GM12872 (cell line): ENCODE measurements at regions not wholly inside any gene's neighbourhood (a gene's known extent, or its start where the extent isn't known, plus 50 kb on each side); places are given as distances from the start of the nearest gene placed in this dataset.

Experiments used
- CTCF ChIP-seq: IDR thresholded peaks from 3 replicates; pipeline ENCODE4 v1.5.1; 2011; ENCODE audit warnings: low read depth, mild to moderate bottlenecking, low read length, moderate library complexity; ENCODE audit not compliant: insufficient read depth

GRCh38 chr12:91937009-91937408 lies 208.6 kb downstream of the BTG1 start:
- no peak for TF ChIP-seq CTCF

GRCh38 chr12:91935296-91935695 lies 210.3 kb downstream of the BTG1 start:
- no peak for TF ChIP-seq CTCF

GRCh38 chr12:91931111-91931510 lies 214.5 kb downstream of the BTG1 start:
- TF ChIP-seq CTCF: no peak

GRCh38 chr12:91928501-91928900 lies 217.1 kb downstream of the BTG1 start:
- TF ChIP-seq CTCF: no peak

DNA sequence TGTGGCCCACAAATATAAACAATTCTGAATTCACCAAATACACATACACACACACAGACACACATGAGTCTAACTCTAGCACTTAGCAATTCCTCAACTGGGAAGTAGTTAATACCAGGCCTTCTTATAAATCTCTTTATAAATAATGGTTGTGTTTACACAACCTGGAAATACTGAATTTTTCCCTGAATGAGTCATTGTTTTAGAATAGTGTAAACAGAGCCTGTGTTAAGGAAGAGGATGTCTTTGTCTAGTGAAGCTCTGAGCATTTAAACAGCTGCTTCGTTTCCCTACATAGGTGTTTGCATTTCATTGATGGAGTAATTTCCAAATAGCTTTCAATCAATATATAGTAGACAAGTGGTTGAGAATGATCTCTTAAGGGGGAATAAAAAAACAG lies 218.8 kb downstream of the BTG1 start:
- TF ChIP-seq CTCF: no peak

DNA sequence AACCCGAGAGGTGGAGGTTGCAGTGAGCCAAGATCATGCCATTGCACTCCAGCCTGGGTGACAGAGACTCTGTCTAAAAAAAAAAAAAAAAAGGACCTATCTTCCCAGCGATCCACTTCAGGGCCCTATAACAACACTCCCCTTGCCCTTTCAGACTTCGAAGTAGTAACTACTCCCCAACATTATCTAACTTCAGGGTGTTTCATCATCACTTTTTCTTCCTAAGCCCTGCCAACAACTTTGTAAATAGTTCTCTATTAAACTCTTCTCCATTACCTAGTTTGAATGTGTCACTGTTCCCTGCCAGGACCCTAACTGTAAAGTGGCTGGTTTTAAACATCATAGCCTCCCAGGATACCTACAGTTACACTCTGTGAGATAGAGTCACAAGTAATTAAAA lies 220.8 kb downstream of the BTG1 start:
- no peak for TF ChIP-seq CTCF

DNA sequence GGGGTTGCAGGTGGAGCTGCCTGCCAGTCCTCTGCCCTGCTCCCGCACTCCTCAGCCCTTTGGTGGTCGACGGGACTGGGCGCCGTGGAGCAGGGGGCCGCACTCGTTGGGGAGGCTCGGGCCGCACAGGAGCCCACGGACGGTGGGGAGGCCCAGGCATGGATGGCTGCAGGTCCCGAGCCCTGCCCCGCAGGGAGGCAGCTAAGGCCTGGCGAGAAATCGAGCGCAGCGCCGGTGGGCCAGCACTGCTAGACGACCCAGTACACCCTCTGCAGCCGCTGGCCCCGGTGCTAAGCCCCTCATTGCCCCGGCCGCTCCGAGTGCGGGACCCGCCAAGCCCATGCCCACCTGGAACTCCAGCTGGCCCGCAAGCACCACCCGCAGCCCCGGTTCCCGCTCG lies 221.8 kb downstream of the BTG1 start:
- no peak for TF ChIP-seq CTCF

- TF ChIP-seq CTCF: no peak
Observed at GRCh38 chr12:91922674-91923073, 223.0 kb downstream of the BTG1 start.
